Left lung (tissue), 4 donors: ENCODE measurements at regions not wholly inside any gene's neighbourhood (a gene's known extent, or its start where the extent isn't known, plus 50 kb on each side); places are given as distances from the start of the nearest gene placed in this dataset.
A peak's percentile ranks its signal among the peaks of the same experiment; 100 is the strongest.

Source experiments
- ATAC-seq: fragments of 200-7000 bp; cut with Tn5 transposase; one replicate; pipeline ENCODE4 v1.9.1; 2020; ENCODE audit warnings: moderate library complexity
- DNase-seq, 4 donors: peaks; one replicate each; pipeline ENCODE4 v3.0.0-alpha.2; 2013 to 2020
- H3K27ac ChIP-seq, 2 donors: fragments of 200-600 bp; sonication (generic) in 1 of 2; one replicate each; pipeline versions ENCODE4 v1.5.0 to v1.8.0; 2020 to 2021
- H3K27me3 ChIP-seq, 2 donors: fragments of 200-600 bp; sonication (generic) in 1 of 2; one replicate each; pipeline versions ENCODE4 v1.5.0 to v1.8.0; 2020 to 2021
- H3K36me3 ChIP-seq, 2 donors: fragments of 200-600 bp; sonication (generic) in 1 of 2; one replicate each; pipeline versions ENCODE4 v1.5.0 to v1.8.0; 2020 to 2021
- H3K4me1 ChIP-seq, 2 donors: fragments of 200-600 bp; one replicate each; pipeline ENCODE4 v1.8.0; 2021
- H3K4me3 ChIP-seq, 2 donors: fragments of 200-600 bp; sonication (generic) in 1 of 2; one replicate each; pipeline versions ENCODE4 v1.5.0 to v1.8.0; 2020 to 2021; ENCODE audit warnings: mild to moderate bottlenecking in 1 of 2
- H3K9me3 ChIP-seq, 2 donors: fragments of 200-600 bp; sonication (generic) in 1 of 2; one replicate each; pipeline versions ENCODE4 v1.5.0 to v1.8.0; 2020 to 2021
- intact Hi-C, 2 donors: fragments of 100-400 bp; cut with DNase I; formaldehyde crosslinking; loops; one replicate each; pipeline versions ENCODE4 v1.11.2 to v1.14.2; 2022
- TF ChIP-seq, protein P1 (sequence below), 2 donors: fragments of 200-600 bp; sonication (generic) in 1 of 2; IDR thresholded peaks; one replicate each; pipeline versions ENCODE4 v1.5.0 to v1.8.0; 2021; ENCODE audit warnings: antibody characterized with exemption in 2 of 2
- donor health status: DM: no; HTN: yes; CAD: no.
- donor health status: DM: no; HTN: no; CAD: no.

DNA sequence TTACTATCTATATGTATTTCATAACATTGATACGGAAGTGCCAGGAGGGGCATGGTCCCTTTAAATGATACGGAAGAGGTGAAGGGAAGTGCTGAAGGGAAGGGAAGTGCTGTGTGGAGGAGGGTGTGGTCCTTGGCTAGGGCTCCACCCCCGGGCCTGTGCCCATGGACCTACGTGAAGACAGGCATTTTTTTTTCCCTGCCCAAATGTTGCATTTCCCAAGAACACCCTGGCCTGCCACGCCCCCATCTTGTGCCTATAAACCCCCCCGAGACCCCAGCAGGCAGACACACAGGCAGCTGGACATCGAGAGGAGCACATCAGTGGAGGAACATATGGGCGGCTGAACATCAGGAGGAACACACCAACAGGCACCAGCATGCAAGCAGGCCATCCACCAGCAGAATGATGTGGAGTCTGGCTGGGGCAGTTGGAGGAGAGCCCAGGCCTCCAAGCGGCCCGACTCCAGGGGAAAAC is 134.1 kb downstream of the SLC41A2 start:
- H3K4me1 ChIP-seq: no peaks in the 10 kb centered on the region
- H3K9me3 ChIP-seq: peaks cover 0 to 19% of the 10 kb centered on the region in 2 donors
- intact Hi-C loops: no loop called here
- no peak overlapping the region for H3K27ac ChIP-seq
- ATAC-seq: peak; percentile 69
- no peaks in the 10 kb centered on the region for H3K27me3 ChIP-seq
- H3K4me3 ChIP-seq: no peak overlapping the region
- H3K36me3 ChIP-seq: peaks cover 0 to 7% of the 10 kb centered on the region in 2 donors
- peak in 2 of 4 donors; percentile 59 to 83 for DNase-seq
- TF ChIP-seq, protein P1, sequence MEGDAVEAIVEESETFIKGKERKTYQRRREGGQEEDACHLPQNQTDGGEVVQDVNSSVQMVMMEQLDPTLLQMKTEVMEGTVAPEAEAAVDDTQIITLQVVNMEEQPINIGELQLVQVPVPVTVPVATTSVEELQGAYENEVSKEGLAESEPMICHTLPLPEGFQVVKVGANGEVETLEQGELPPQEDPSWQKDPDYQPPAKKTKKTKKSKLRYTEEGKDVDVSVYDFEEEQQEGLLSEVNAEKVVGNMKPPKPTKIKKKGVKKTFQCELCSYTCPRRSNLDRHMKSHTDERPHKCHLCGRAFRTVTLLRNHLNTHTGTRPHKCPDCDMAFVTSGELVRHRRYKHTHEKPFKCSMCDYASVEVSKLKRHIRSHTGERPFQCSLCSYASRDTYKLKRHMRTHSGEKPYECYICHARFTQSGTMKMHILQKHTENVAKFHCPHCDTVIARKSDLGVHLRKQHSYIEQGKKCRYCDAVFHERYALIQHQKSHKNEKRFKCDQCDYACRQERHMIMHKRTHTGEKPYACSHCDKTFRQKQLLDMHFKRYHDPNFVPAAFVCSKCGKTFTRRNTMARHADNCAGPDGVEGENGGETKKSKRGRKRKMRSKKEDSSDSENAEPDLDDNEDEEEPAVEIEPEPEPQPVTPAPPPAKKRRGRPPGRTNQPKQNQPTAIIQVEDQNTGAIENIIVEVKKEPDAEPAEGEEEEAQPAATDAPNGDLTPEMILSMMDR (IDR thresholded peaks at IDR 0.05): no peak

DNA sequence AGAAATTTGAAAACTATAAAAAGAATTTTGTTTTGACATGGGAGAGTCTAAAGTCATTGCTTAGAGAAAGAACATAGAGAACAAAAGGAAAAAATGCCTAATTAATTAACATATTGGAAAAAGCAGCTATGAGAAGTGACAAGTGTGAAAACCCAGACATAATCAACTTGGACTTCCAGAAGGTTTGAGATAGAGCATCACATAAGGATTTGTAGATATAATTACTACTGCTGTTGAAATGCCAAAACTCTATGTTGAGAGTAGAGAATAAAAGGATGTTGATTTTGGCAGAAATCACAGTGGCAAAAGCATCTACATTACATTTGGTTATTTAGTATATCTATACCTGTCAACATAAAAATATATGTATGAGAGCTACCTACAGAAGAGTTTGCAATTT is 135.1 kb downstream of the SLC41A2 start:
- no peaks in the 10 kb centered on the region for H3K4me1 ChIP-seq
- no peak overlapping the region for H3K27ac ChIP-seq
- H3K36me3 ChIP-seq: peaks cover 0 to 7% of the 10 kb centered on the region in 2 donors
- no peaks in the 10 kb centered on the region for H3K27me3 ChIP-seq
- no peak for ATAC-seq
- H3K4me3 ChIP-seq: no peak overlapping the region
- peaks cover 0 to 19% of the 10 kb centered on the region in 2 donors for H3K9me3 ChIP-seq
- TF ChIP-seq, protein P1 (IDR thresholded peaks at IDR 0.05): no peak
- DNase-seq: no peak
- intact Hi-C loops: no loop called here

DNA sequence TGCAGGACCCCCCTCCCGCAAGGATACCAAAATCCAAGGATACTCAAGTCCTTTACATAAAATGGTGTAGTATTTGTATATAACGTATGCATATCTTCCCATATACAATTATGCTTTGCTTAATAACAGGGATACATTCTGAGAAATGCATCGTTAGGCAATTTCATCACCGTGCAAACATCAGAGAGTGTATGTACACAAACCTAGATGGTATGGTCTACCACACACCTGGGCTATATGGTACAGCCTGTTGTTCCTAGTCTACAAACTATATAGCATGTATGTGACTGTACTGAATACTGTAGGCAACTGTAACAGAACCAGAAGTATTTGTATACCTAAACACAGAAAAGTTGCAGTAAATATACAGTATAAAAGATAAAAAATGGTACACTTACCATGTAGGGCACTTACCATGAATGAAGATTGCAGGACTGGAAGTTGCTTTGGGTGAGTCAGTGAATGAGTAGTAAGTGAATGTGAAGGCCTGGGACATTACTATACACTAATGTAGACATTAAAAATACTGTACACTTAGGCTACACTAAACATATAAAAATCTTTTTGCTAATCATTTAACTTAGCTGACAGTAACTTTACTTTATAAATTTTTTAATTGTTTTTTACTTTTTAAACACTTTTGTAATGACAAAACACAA is 141.1 kb downstream of the SLC41A2 start:
- no peaks in the 10 kb centered on the region for H3K9me3 ChIP-seq
- H3K4me1 ChIP-seq: no peaks in the 10 kb centered on the region
- TF ChIP-seq, protein P1 (IDR thresholded peaks at IDR 0.05): no peak
- H3K27ac ChIP-seq: no peak overlapping the region
- ATAC-seq (no peak), DNase-seq (no peak)
- H3K27me3 ChIP-seq: no peaks in the 10 kb centered on the region
- H3K4me3 ChIP-seq: no peak overlapping the region
- H3K36me3 ChIP-seq: no peaks in the 10 kb centered on the region
- intact Hi-C loops: no loop called here

DNA sequence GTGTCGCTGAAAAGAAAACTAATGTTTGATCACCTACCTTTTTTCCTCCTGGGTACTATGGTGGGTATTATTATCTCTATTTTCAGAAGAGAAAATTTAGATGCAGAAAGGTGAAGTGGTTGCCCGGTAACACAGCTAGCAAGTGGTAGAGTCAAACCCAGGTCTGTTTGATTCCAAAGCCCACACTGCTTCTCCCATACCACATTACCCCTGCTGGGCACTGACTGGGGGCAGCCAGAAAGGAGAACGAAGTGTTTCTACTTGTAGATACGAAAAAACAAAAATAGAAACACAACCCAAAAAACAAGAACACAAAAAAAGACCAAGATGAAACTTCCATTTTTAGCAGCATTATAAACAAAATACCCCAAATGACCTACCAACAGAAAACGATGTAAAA is 142.2 kb downstream of the SLC41A2 start:
- intact Hi-C loops: no loop called here

DNA sequence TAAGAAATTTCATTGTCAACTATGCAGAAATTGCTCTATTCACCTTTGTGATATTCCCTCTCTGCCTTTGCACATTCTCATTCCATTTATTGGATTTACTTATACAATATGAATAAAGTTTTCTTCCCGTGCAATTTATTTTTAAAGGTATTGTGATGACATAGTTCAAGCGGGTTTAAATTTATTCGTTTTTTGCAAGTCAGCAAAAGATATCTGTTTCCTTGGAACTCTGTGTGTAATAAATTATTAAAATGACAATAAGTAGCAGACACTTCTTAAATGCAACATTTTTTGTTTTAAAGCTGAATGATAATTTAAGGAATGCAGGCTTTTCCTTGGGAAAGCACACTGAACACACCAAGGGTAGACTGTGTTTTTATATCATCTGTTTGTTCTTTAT is 143.1 kb downstream of the SLC41A2 start:
- H3K4me3 ChIP-seq: no peak overlapping the region
- TF ChIP-seq, protein P1 (IDR thresholded peaks at IDR 0.05): no peak
- no peaks in the 10 kb centered on the region for H3K4me1 ChIP-seq
- DNase-seq (no peak), ATAC-seq (no peak)
- no peak overlapping the region for H3K27ac ChIP-seq
- no peaks in the 10 kb centered on the region for H3K27me3 ChIP-seq
- H3K9me3 ChIP-seq: no peaks in the 10 kb centered on the region
- no peaks in the 10 kb centered on the region for H3K36me3 ChIP-seq
- intact Hi-C loops: no loop called here

More for the DNA sequence above, 142.2 kb downstream of the SLC41A2 start:
- Histone ChIP-seq H3K4me3 (no peak overlapping the region), H3K36me3 (no peaks in the 10 kb centered on the region), H3K4me1 (no peaks in the 10 kb centered on the region), H3K27ac (no peak overlapping the region), H3K27me3 (no peaks in the 10 kb centered on the region), H3K9me3 (no peaks in the 10 kb centered on the region)
- TF ChIP-seq, protein P1 (IDR thresholded peaks at IDR 0.05): no peak
- ATAC-seq (no peak), DNase-seq (no peak)
